ENCODE measurements at regions not wholly inside any gene's neighbourhood (a gene's known extent, or its start where the extent isn't known, plus 50 kb on each side); places are given as distances from the start of the nearest gene placed in this dataset.

DNA sequence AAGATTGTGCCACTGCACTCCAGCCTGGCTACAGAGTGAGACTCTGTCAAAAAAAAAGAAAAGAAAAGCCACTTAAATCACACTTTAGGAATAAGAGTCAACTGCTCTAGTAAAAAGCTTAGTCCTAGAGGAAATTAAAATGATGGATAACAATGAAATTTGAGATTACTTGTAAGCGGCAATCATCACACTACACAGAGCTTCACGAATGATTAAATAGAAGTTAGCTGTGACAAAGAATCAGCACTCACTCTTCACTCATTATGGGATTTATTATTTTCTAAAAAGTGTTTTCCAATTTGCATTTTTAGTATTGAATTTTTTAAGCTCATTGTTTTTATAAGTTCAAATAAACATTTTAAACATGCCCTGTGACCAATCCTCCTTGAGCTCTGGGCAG is 718.0 kb downstream of the UTRN start:
- ChIA-PET CTCF (no interaction called here), POLR2A (no interaction called here)
- H3K27me3 Mint-ChIP-seq: peaks cover 15% of the 10 kb centered on the region

DNA sequence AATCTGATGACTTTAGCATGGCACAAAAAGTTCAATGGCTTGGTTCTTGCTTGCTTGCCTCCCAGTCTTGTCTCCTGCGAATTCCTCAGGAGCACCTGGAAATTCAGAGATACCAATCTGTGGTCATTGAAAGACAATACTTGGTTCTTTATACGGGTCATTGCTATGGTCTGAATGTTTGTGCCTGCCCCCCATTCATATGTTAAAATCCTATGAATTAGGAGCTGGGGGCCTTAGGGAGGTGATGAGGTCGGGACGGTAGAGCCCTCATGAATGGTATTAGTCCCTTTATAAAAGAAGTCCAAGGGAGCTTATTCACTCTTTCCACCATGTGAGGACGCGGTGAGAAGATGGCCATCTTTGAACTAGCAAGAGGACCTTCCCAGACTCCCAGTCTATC is 721.8 kb downstream of the UTRN start:
- TF ChIP-seq, protein P1, sequence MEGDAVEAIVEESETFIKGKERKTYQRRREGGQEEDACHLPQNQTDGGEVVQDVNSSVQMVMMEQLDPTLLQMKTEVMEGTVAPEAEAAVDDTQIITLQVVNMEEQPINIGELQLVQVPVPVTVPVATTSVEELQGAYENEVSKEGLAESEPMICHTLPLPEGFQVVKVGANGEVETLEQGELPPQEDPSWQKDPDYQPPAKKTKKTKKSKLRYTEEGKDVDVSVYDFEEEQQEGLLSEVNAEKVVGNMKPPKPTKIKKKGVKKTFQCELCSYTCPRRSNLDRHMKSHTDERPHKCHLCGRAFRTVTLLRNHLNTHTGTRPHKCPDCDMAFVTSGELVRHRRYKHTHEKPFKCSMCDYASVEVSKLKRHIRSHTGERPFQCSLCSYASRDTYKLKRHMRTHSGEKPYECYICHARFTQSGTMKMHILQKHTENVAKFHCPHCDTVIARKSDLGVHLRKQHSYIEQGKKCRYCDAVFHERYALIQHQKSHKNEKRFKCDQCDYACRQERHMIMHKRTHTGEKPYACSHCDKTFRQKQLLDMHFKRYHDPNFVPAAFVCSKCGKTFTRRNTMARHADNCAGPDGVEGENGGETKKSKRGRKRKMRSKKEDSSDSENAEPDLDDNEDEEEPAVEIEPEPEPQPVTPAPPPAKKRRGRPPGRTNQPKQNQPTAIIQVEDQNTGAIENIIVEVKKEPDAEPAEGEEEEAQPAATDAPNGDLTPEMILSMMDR (IDR thresholded peaks at IDR 0.05): no peak
- intact Hi-C loops (cut with micrococcal nuclease): no loop called here
- no peak for ATAC-seq (ENCODE audit: low read depth)
- no peak overlapping the region for H3K4me3 Mint-ChIP-seq
- H3K4me1 Mint-ChIP-seq: no peaks in the 10 kb centered on the region
- CTCF ChIA-PET: no interaction called here
- no peak for DNase-seq
- no peaks in the 10 kb centered on the region for H3K9me3 Mint-ChIP-seq
- H3K27me3 Mint-ChIP-seq: peaks cover 13% of the 10 kb centered on the region
- H3K36me3 Mint-ChIP-seq (ENCODE audit: low read depth): no peaks in the 10 kb centered on the region
- POLR2A ChIA-PET: no interaction called here
- no peak overlapping the region for H3K27ac Mint-ChIP-seq

More for the DNA sequence above, 718.0 kb downstream of the UTRN start:
- Mint-ChIP-seq H3K36me3 (ENCODE audit: low read depth) (no peaks in the 10 kb centered on the region), H3K27ac (no peak overlapping the region), H3K4me1 (no peaks in the 10 kb centered on the region), H3K9me3 (no peaks in the 10 kb centered on the region), H3K4me3 (no peak overlapping the region)
- intact Hi-C loops (cut with micrococcal nuclease): no loop called here
- ATAC-seq (ENCODE audit: low read depth): no peak
- DNase-seq: no peak
- TF ChIP-seq, protein P1 (IDR thresholded peaks at IDR 0.05): no peak

DNA sequence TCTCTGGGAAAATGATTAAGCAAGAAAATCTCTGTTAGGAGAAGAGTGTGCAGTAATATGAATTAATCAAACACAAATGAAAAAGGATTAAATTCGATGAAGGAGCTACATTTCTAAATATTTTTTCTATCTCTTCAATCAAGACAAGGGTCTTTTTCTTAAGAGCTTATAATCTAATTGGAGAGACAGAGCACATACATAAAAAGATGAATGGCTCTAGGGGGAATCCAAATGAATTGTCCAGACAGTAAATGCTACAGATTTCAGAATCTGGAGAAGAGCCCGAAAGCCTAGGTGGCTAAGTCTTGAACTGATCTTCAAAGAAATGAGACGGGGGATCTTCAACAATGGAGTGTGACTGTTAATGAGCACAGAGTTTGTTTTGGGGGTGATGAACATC is 723.6 kb downstream of the UTRN start:
- no peaks in the 10 kb centered on the region for H3K36me3 Mint-ChIP-seq (ENCODE audit: low read depth)
- no peaks in the 10 kb centered on the region for H3K9me3 Mint-ChIP-seq
- no peak overlapping the region for H3K4me3 Mint-ChIP-seq

DNA sequence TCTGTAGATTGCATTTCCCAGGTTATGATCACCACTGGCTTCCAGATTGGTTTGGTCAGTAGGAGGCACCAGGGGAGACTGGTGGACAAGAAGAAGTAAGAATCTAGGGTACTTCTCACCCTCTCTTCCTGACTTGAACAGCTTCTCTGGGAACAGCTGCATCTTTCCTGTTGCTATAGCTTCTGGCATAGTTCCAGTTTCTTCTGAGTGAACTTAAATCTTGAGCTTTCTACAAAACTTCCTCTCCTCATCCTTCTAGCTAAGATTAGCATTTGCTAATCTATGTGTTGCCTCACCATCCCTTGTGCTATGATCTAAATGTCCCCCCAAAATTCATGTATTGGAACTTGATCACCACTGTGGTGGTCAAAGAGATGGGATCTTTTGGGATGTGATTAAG is 724.6 kb downstream of the UTRN start:
- TF ChIP-seq, protein P1 (IDR thresholded peaks at IDR 0.05): no peak
- intact Hi-C loops (cut with micrococcal nuclease): no loop called here
- Mint-ChIP-seq H3K4me3 (no peak overlapping the region), H3K27ac (no peak overlapping the region), H3K36me3 (ENCODE audit: low read depth) (no peaks in the 10 kb centered on the region), H3K27me3 (peaks cover 13% of the 10 kb centered on the region), H3K9me3 (no peaks in the 10 kb centered on the region), H3K4me1 (no peaks in the 10 kb centered on the region)
- CTCF ChIA-PET: no interaction called here
- POLR2A ChIA-PET: no interaction called here
- DNase-seq (no peak), ATAC-seq (ENCODE audit: low read depth) (no peak)

More for the DNA sequence above, 723.6 kb downstream of the UTRN start:
- no peak for DNase-seq
- Mint-ChIP-seq H3K4me1 (no peaks in the 10 kb centered on the region), H3K27me3 (peaks cover 13% of the 10 kb centered on the region), H3K27ac (no peak overlapping the region)
- CTCF ChIA-PET: no interaction called here
- intact Hi-C loops (cut with micrococcal nuclease): no loop called here
- TF ChIP-seq, protein P1 (IDR thresholded peaks at IDR 0.05): no peak
- POLR2A ChIA-PET: no interaction called here
- ATAC-seq (ENCODE audit: low read depth): no peak

DNA sequence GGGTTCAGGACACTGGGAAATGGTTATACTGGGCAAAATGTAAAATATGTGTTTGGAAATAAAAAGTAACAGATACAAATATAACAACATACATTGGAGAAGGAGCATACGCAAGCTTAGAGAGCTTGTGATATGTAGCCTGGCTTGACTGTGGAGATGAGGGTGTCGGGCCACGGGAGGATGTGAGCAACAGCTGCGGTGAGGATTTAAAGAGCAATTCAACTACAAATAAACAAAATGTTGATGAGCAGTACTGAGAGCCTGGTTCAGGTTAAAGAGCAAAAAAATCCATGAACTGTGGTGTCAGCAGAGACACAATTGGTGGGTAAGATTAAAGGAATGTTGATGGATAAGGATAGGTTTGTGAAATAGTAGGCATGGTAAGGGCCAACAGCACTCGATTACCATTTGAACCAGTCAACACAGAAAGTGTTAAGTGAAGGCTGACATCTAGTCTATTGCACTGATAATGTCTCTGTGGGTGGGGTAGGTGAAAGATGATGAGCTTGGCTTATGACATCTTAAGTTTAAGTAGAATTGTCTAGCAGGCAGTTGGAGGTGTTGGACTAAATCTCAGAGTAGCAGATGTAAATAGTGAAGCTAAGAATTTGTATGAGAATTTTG is 723.2 kb downstream of the EPM2A start:
- ATAC-seq (ENCODE audit: low read depth) (no peak), DNase-seq (no peak)
- Mint-ChIP-seq H3K4me3 (no peak overlapping the region), H3K36me3 (ENCODE audit: low read depth) (no peaks in the 10 kb centered on the region), H3K27me3 (peaks cover 4% of the 10 kb centered on the region), H3K4me1 (no peaks in the 10 kb centered on the region), H3K27ac (no peak overlapping the region), H3K9me3 (no peaks in the 10 kb centered on the region)
- intact Hi-C loops (cut with micrococcal nuclease): no loop called here
- POLR2A ChIA-PET: no interaction called here
- TF ChIP-seq, protein P1 (IDR thresholded peaks at IDR 0.05): no peak
- CTCF ChIA-PET: no interaction called here
